NCI-H146 treated with DMSO at 0.1 percent for 48 hours (cell line): ENCODE measurements at regions not wholly inside any gene's neighbourhood (a gene's known extent, or its start where the extent isn't known, plus 50 kb on each side); places are given as distances from the start of the nearest gene placed in this dataset.
A peak's percentile ranks its signal among the peaks of the same experiment; 100 is the strongest.

Source experiments
- DNase-seq: peaks from one replicate; lab custom pipeline; 2025; ENCODE audit not compliant: unreplicated experiment; lab: John Stamatoyannopoulos, UW

- DNase-seq, result no peak
These were observed 57.9 kb upstream of the SLC5A9 start for GRCh38 chr1:48164571-48164970.

DNA sequence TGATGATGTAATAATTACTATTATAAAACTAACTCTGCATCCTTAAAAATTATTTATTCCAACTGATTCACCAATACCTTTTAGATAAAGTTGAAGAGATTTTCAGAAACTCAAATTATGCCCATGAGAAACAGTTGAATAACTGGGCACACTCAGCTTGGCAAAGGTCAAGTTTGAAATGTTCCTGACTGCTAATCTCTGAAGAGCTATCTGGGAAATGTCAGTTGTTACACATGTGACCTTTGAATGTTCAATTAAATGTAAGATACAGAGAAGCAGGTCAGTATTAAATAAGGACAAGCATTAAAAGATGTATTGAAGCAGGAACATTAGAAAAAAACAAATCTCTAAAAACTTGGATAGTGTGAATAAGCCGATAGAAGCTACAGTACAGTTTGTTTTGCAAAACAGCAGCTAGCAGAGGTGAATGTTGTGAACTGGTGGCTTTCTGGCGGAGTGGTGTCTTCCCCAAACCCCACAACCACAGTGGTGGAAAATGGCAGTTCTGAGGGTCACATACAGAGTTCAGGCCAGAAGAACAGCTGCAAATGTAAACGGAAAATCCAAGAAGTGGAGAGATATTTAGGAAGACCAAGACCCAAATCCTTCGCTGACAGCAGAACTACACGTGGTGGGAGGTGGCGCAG lies 61.9 kb upstream of the SLC5A9 start:
- no peak for DNase-seq

- no peak for DNase-seq
These were observed 83.2 kb upstream of the SLC5A9 start for GRCh38 chr1:48139275-48139674.

DNA sequence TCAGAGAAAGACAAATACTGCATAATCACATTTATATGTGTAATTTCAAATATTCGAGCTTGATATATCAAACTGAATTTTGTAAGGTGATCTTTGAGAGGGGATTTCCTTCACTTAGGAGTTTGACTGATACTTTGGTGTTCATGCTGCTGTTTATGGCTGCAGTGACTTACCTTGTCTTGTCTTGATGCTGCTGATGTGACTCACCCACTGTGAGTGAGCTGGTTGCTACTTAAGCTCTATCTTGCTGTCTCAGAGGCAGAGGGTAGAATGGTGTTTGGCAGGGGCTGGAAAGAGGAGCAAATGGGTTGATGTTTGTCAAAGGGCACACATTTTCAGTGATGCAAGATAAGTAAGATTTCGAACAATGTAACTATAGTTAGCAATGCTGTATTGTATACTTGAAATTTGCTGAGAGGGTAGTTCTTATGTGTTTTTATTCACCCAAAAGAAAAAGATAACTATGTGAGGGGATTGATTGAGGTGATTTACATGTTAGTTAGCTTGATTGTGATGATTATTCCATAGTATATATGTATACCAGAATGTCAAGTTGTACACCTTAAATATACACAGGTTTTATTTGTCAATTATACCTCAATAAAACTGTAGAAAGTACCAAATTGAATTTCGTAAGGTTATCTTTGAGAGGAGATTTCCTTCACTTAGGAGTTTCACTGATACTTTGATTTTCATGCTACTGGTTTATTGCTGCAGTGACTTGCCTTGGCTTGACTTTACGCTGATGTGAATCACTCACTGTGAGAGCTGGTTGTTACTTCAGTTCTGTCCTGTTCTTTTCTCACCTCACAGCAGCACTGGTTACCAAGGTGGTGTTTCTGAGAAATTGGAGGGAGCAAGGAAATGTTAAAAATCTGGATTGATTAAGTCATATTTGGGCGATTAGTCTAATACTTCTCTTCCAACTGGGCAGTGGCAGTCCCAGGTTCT lies 94.5 kb upstream of the SLC5A9 start:
- DNase-seq, result no peak

DNA sequence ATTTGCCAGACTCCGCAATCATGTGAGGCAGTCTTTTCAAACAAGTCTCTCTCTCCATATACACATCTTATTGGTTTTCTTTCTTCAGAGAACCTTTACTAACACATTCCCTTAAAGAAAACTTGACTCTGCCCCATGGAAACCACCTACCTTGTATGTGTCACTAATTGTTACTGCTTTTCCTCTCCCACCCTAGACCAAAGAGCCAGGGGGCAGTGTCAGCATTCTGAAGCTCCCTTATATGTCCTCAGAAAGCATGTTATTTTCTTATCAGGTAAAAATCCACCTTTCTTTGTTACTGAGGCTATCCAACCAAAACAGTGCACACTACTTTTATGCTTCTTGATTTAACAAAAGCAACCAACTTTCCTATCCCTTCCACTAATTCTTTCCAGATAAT lies 98.9 kb upstream of the SLC5A9 start:
- no peak for DNase-seq

- DNase-seq, result no peak
These were observed 100.6 kb upstream of the SLC5A9 start for GRCh38 chr1:48121955-48122354.

DNA sequence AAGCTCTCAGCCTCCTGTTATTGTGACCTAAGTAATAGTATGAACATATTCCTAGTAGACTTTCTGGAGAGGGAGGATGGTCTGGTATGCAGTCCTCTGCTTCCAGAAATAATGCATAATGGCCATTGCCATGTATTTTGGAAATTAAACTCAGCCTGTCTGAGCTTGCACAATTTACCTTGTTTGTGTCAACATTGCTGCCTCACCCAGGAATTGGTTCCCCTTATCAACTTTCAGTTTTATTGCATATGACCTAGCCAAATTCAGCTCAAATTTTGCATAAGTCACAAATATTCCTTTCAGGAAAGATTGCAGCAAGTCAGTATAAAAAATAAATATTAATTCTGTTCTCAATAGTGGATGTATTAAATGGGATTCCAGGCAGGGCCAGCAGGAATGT lies 101.9 kb upstream of the SLC5A9 start:
- no peak for DNase-seq

DNA sequence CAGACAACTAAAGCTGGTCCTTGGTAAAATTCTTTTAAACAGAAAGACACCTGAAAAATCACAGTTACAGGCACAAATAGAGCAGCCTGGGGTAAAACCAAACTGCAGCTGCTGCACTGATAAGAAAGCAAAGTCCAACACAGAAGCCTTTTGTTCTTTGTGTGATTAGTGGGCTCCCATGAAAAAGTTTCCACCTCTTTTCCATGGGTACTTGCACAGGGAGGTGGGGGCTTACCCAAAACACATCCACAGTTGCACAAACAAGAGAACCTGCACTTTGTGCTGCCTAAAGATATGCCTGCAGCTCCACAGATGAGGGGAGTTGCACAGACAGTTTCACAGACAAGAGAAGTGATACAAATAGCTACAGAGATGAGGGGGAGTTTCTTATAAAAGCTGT lies 106.7 kb upstream of the SLC5A9 start:
- no peak for DNase-seq

DNA sequence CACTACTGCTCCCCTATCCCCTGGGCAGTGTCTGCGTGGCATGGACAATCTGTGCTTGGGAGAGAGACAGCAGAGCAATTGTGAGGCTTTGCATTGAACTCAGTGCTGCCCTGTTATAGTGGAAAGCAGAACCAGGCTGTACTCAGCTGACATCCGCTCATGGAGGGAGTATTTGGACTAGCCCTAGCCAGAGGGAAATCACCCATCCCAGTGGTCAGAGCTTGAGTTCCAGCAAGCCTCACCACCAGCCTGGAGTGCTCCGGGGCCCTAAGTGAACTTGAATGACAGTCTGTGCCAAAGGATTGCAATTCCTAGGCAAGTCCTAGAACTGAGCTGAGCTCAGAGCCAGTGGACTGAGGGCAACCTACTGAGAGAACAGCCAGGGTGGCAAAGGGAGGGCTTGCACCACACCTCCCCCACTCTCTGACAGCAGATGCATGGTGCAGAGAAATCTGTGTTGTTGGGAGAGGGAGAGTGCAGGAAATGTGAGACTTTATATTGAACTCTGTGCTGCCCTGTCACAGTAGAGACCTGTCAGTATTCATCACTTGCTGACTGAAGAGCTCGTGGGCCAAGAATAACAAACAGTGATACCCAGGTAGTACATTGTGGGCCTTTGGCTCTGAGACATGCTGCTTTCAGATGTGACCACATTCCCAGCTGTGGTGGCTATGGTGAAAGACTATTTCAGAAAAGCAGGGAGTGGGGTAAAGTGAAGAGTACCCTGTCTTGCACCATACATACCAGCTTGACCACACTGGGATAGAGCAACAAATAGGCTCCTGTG lies 107.7 kb upstream of the SLC5A9 start:
- no peak for DNase-seq

GRCh38 chr1:48109390-48110013 lies 112.3 kb upstream of the TRABD2B start:
- DNase-seq, result peak; percentile 2

GRCh38 chr1:48107516-48107915 lies 110.3 kb upstream of the TRABD2B start:
- DNase-seq, result no peak

GRCh38 chr1:48106049-48106448 lies 108.9 kb upstream of the TRABD2B start:
- no peak for DNase-seq

DNA sequence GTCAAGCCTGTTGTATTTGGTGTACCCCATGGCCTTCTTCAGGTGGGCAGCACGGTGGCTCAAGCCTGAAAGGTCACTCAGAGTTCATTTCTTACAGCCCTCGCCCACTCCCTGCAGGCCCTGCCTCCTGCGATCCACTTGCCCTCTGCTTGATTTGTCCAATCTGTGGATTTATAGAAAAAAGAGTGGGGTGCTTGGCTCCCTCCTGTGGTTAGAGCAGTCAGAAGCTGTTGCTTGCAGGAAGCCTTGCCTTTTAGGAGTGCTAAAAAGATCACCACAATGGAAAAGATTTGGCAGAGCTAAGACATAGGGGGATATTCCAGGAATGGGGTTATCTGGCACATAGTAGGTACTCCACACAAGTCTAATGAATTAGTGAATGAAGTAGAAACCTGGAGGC lies 108.0 kb upstream of the TRABD2B start:
- no peak for DNase-seq

- DNase-seq, result no peak
These were observed 106.3 kb upstream of the TRABD2B start for GRCh38 chr1:48103495-48103894.

GRCh38 chr1:48102766-48103165 lies 105.6 kb upstream of the TRABD2B start:
- DNase-seq, result no peak

- no peak for DNase-seq
These were observed 102.0 kb upstream of the TRABD2B start for GRCh38 chr1:48099072-48099773.

DNA sequence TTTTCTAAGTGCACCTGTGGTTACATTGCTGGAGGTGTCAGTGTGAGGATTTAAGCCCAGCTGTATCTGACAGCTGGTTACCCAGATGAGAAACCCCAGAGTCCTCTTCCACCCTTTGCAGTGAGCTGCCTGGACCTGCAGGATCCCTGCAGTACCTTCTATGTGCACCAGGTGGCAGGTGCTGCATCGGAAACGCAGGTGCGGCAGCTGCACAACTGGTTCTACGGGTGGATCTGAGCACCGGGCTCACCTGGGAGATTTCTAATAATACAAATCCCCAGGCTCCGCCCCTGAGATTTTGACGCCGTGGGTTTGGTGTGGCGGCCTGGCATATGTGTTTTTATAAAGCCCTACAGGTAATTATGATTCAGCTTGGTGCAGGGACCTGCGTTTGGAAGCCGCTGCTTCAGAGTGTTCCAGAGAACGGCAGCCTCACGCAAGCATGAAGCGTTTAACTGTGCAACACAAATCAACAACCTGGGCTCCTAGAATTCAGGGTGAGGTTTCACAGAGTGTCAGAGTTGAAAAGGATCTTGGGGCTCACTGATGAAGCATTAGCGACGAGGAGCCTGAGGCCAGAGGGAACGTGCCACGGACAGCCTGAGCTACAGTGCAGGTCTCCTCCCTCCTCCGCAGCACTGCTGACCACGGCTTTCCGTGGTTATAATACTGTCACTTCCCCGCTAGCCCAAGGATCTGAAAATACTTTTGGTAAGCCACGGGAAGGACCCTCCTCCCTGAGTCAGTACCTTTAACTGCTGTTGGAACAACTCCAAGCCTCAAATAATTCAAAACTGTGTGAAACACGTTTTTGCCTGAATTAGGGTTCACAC lies 96.7 kb upstream of the TRABD2B start:
- DNase-seq, result peak; percentile 21

GRCh38 chr1:48093147-48093546 lies 96.0 kb upstream of the TRABD2B start:
- DNase-seq, result no peak

DNA sequence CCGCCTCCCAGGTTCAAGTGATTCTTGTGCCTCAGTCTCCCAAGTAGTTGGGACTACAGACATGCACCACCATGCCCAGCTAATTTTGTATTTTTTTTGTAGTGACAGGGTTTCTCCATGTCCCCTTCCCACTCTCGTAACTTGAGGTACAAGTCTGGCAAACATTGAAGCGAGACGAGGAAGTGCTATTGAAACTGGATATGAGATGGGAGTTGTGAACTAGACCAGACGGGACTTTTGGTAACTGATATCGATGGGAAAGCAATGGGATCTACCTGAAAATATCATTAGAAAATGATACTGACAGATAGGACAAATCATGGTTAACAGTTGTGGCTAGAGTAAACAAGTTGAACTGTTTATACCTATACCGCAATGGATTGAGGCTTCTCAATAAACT lies 95.2 kb upstream of the TRABD2B start:
- no peak for DNase-seq
